H1 (cell line): ENCODE measurements at regions not wholly inside any gene's neighbourhood (a gene's known extent, or its start where the extent isn't known, plus 50 kb on each side); places are given as distances from the start of the nearest gene placed in this dataset.

Experiments used
- CTCF ChIA-PET: fragments of 300-600 bp; sonication (Branson Sonifier 250); formaldehyde crosslinking; loops from one replicate; lab custom pipeline; 2021; ENCODE audit not compliant: partially characterized antibody; lab: Charles Lee
- POLR2A ChIA-PET: fragments of 300-600 bp; sonication (Branson Sonifier 250); formaldehyde crosslinking; loops from one replicate; lab custom pipeline; 2021; ENCODE audit warnings: inconsistent platforms; ENCODE audit not compliant: partially characterized antibody; lab: Charles Lee
- DNase-seq, 2 experiments: peaks; one replicate each; pipeline versions ENCODE4 v3.0.0 to v3.0.0-alpha.2; 2010 to 2022; ENCODE audit warnings: low spot score in 2 of 2, low read depth in 1 of 2, mixed read lengths in 1 of 2
- FAIRE-seq: peaks from 2 replicates; lab custom pipeline; 2011; peaks lifted over from hg19 to GRCh38; lab: Jason Lieb, UNC
- H2AFZ ChIP-seq: 2 replicates; pipeline ENCODE4 v1.8.1; 2012; ENCODE audit warnings: low read length, inconsistent platforms
- H2AK5ac ChIP-seq: 2 replicates; pipeline ENCODE4 v1.6.1; 2013; ENCODE audit warnings: low read depth, low read length
- H2BK120ac ChIP-seq: replicated peaks from 2 replicates; pipeline ENCODE3; 2013; ENCODE audit warnings: low read depth, low read length, inconsistent platforms
- H2BK12ac ChIP-seq: 2 replicates; pipeline ENCODE4 v1.6.1; 2013; ENCODE audit warnings: low read depth, low read length
- H2BK15ac ChIP-seq: 2 replicates; pipeline ENCODE4 v1.6.1; 2013; ENCODE audit warnings: low read length
- H2BK20ac ChIP-seq: 2 replicates; pipeline ENCODE4 v1.6.1; 2013; ENCODE audit warnings: low read length
- H2BK5ac ChIP-seq: 2 replicates; pipeline ENCODE4 v1.6.1; 2013; ENCODE audit warnings: low read depth, low read length
- H3K14ac ChIP-seq: 2 replicates; pipeline ENCODE4 v1.6.1; 2013; ENCODE audit warnings: inconsistent platforms; ENCODE audit not compliant: insufficient read length
- H3K18ac ChIP-seq: 2 replicates; pipeline ENCODE4 v1.6.1; 2013; ENCODE audit warnings: low read length; ENCODE audit errors: extremely low read depth
- H3K23ac ChIP-seq: 2 replicates; pipeline ENCODE4 v1.6.1; 2013; ENCODE audit warnings: inconsistent platforms; ENCODE audit not compliant: insufficient read length
- H3K23me2 ChIP-seq: 2 replicates; pipeline ENCODE4 v1.6.1; 2013; ENCODE audit warnings: low read depth, low read length
- H3K27ac ChIP-seq: 2 replicates; pipeline ENCODE4 v1.6.1; 2011; ENCODE audit warnings: low read depth, low read length, inconsistent platforms
- H3K27me3 ChIP-seq, 4 experiments: replicated peaks in 1 of 4; 1 replicate in 1 of 4; 2 replicates in 3 of 4; pipeline versions ENCODE4 v1.6.1 to v1.8.1; 2011 to 2013; ENCODE audit warnings: low read length in 3 of 4, mild to moderate bottlenecking in 3 of 4, inconsistent platforms in 2 of 4, mixed read lengths in 2 of 4, moderate library complexity in 1 of 4; ENCODE audit not compliant: control insufficient read depth in 3 of 4, insufficient read depth in 3 of 4; ENCODE audit errors: extremely low read depth in 1 of 4
- H3K36me3 ChIP-seq, 4 experiments: 2 replicates each; pipeline versions ENCODE4 v1.6.1 to v1.8.1; 2011 to 2013; ENCODE audit warnings: mild to moderate bottlenecking in 4 of 4, low read length in 3 of 4, moderate library complexity in 2 of 4, control low read depth in 1 of 4, inconsistent platforms in 1 of 4; ENCODE audit not compliant: insufficient read depth in 4 of 4, control insufficient read depth in 2 of 4
- H3K4ac ChIP-seq: replicated peaks from 2 replicates; pipeline ENCODE3; 2013; ENCODE audit warnings: low read length, low read depth, mixed read lengths, inconsistent platforms; ENCODE audit not compliant: insufficient read length
- H3K4me1 ChIP-seq, 4 experiments: replicated peaks in 1 of 4; 1 replicate in 1 of 4; 2 replicates in 3 of 4; pipeline versions ENCODE4 v1.6.1 to v1.8.1; 2011 to 2013; ENCODE audit warnings: low read length in 3 of 4, inconsistent platforms in 2 of 4, mixed read lengths in 1 of 4; ENCODE audit not compliant: insufficient read depth in 4 of 4, control insufficient read depth in 3 of 4
- H3K4me2 ChIP-seq, 2 experiments: 2 replicates each; pipeline versions ENCODE4 v1.6.1 to v1.8.1; 2011 to 2013; ENCODE audit warnings: low read depth in 2 of 2, low read length in 2 of 2, control low read depth in 1 of 2, inconsistent platforms in 1 of 2, mild to moderate bottlenecking in 1 of 2; ENCODE audit not compliant: insufficient read depth in 1 of 2
- H3K4me3 ChIP-seq, 4 experiments: fragments of 200-600, 300-600 bp in 1 of 4; sonication (generic), shearing (Covaris generic), sonication (Bioruptor Twin) in 1 of 4; 2 replicates each; pipeline versions ENCODE4 v1.5.1 to v1.8.1; 2011 to 2016; ENCODE audit warnings: low read length in 4 of 4, low read depth in 3 of 4, control low read depth in 2 of 4, inconsistent platforms in 2 of 4, mild to moderate bottlenecking in 2 of 4, mixed read lengths in 1 of 4, moderate library complexity in 1 of 4; ENCODE audit not compliant: insufficient read depth in 2 of 4; ENCODE audit errors: extremely low read depth in 1 of 4
- H3K56ac ChIP-seq: replicated peaks from 2 replicates; pipeline ENCODE3; 2013; ENCODE audit warnings: low read depth, mild to moderate bottlenecking, mixed read lengths, low read length, inconsistent platforms; ENCODE audit not compliant: insufficient read length
- H3K79me1 ChIP-seq: 2 replicates; pipeline ENCODE4 v1.6.1; 2013; ENCODE audit warnings: low read depth, low read length, control low read depth
- H3K79me2 ChIP-seq, 2 experiments: 2 replicates each; pipeline versions ENCODE4 v1.6.1 to v1.8.1; 2012 to 2013; ENCODE audit warnings: low read length in 2 of 2, mild to moderate bottlenecking in 2 of 2, inconsistent platforms in 1 of 2; ENCODE audit not compliant: insufficient read depth in 2 of 2, control insufficient read depth in 1 of 2
- H3K9ac ChIP-seq, 4 experiments: replicated peaks in 1 of 4; 1 replicate in 1 of 4; 2 replicates in 3 of 4; pipeline versions ENCODE4 v1.6.1 to v1.8.1; 2011 to 2013; ENCODE audit warnings: low read depth in 3 of 4, low read length in 3 of 4, control low read depth in 2 of 4, mild to moderate bottlenecking in 2 of 4, moderate library complexity in 2 of 4, inconsistent platforms in 1 of 4; ENCODE audit errors: extremely low read depth in 1 of 4
- H3K9me3 ChIP-seq, 2 experiments: 2 replicates each; pipeline versions ENCODE4 v1.6.1 to v1.8.1; 2012 to 2013; ENCODE audit warnings: mild to moderate bottlenecking in 2 of 2, moderate library complexity in 2 of 2, control low read depth in 1 of 2, inconsistent platforms in 1 of 2, low read depth in 1 of 2, low read length in 1 of 2, mixed read lengths in 1 of 2; ENCODE audit not compliant: insufficient read depth in 2 of 2
- H4K20me1 ChIP-seq, 2 experiments: replicated peaks in 1 of 2; 2 replicates each; pipeline versions ENCODE3 to v1.8.1; 2011 to 2013; ENCODE audit warnings: inconsistent platforms in 2 of 2, low read length in 2 of 2, mild to moderate bottlenecking in 1 of 2; ENCODE audit not compliant: insufficient read depth in 2 of 2, control insufficient read depth in 1 of 2
- H4K5ac ChIP-seq: 2 replicates; pipeline ENCODE4 v1.6.1; 2013; ENCODE audit warnings: low read length, low read depth, mixed read lengths, inconsistent platforms; ENCODE audit not compliant: insufficient read length
- H4K8ac ChIP-seq: 2 replicates; pipeline ENCODE4 v1.8.0; 2013; ENCODE audit warnings: mild to moderate bottlenecking, moderate library complexity, low read length, inconsistent platforms; ENCODE audit not compliant: insufficient read depth; ENCODE audit errors: extremely low read depth
- H4K91ac ChIP-seq: replicated peaks from 2 replicates; pipeline ENCODE3; 2013; ENCODE audit warnings: low read length, mixed read lengths, inconsistent platforms; ENCODE audit not compliant: insufficient read length
- ASH2L ChIP-seq: fragments of 200-600, 300-600 bp; sonication (generic); IDR thresholded peaks from one replicate; pipeline ENCODE4 v1.7.1; 2017; ENCODE audit warnings: low read length
- BACH1 ChIP-seq: IDR thresholded peaks from 2 replicates; pipeline ENCODE4 v1.6.1; 2012; ENCODE audit warnings: low read length, improper control_type of control experiment
- BCL11A ChIP-seq, 2 experiments: IDR thresholded peaks; one replicate each; pipeline ENCODE4 v1.6.1; 2011; ENCODE audit warnings: low read depth in 2 of 2, low read length in 2 of 2, mild to moderate bottlenecking in 2 of 2
- KDM1A ChIP-seq: fragments of 200-600, 300-600 bp; sonication (generic); IDR thresholded peaks from 2 replicates; pipeline ENCODE4 v1.7.1; 2016; ENCODE audit warnings: mild to moderate bottlenecking, low read length, borderline replicate concordance
- POLR2A ChIP-seq, 2 experiments: IDR thresholded peaks; 1 replicate in 1 of 2; 2 replicates in 1 of 2; pipeline ENCODE4 v1.6.1; 2011; ENCODE audit warnings: low read depth in 2 of 2, low read length in 2 of 2, mild to moderate bottlenecking in 2 of 2; ENCODE audit errors: control extremely low read depth in 1 of 2
- RNF2 ChIP-seq: fragments of 200-900, 300-1000 bp; sonication (generic); IDR thresholded peaks from 2 replicates; pipeline ENCODE4 v1.7.1; 2016; ENCODE audit warnings: borderline replicate concordance, low read depth, mild to moderate bottlenecking, antibody characterized with exemption, low read length; ENCODE audit not compliant: poor library complexity, severe bottlenecking; ENCODE audit errors: missing control alignments
- RXRA ChIP-seq: IDR thresholded peaks from 2 replicates; pipeline ENCODE4 v1.6.1; 2011; ENCODE audit warnings: low read depth, mild to moderate bottlenecking, low read length, moderate library complexity; ENCODE audit not compliant: insufficient read depth
- SIRT6 ChIP-seq: IDR thresholded peaks from one replicate; pipeline ENCODE4 v1.7.1; 2012; ENCODE audit warnings: low read length, inconsistent platforms
- SP2 ChIP-seq: IDR thresholded peaks from 2 replicates; pipeline ENCODE4 v1.6.1; 2012; ENCODE audit warnings: mild to moderate bottlenecking, low read length, inconsistent platforms
- SUZ12 ChIP-seq: fragments of 200-600 bp; sonication (generic); IDR thresholded peaks from 2 replicates; pipeline ENCODE4 v1.6.1; 2012; ENCODE audit warnings: mild to moderate bottlenecking, inconsistent platforms, low read length, moderate library complexity, mixed read lengths
- USF2 ChIP-seq: IDR thresholded peaks from 2 replicates; pipeline ENCODE4 v1.6.1; 2011; ENCODE audit warnings: low read length, improper control_type of control experiment
- YY1 ChIP-seq: IDR thresholded peaks from 2 replicates; pipeline ENCODE4 v1.6.1; 2011; ENCODE audit warnings: low read depth, mild to moderate bottlenecking, low read length
- WGBS, 2 experiments: shearing (Covaris generic) in 1 of 2; methylation state at CpG; one replicate each; pipeline versions ENCODE4 v1.1.6 to v1.1.7; 2013 to 2015; ENCODE audit warnings: low lambda C conversion rate in 2 of 2, mixed read lengths in 2 of 2, inconsistent platforms in 1 of 2, low coverage in 1 of 2, missing lambda C conversion rate in 1 of 2; ENCODE audit not compliant: insufficient replicate concordance in 2 of 2, insufficient coverage in 1 of 2, insufficient read length in 1 of 2; ENCODE audit errors: extremely low coverage in 1 of 2, missing lambda C conversion rate in 1 of 2; 5-methylcytosine and 5-hydroxymethylcytosine counted together

DNA sequence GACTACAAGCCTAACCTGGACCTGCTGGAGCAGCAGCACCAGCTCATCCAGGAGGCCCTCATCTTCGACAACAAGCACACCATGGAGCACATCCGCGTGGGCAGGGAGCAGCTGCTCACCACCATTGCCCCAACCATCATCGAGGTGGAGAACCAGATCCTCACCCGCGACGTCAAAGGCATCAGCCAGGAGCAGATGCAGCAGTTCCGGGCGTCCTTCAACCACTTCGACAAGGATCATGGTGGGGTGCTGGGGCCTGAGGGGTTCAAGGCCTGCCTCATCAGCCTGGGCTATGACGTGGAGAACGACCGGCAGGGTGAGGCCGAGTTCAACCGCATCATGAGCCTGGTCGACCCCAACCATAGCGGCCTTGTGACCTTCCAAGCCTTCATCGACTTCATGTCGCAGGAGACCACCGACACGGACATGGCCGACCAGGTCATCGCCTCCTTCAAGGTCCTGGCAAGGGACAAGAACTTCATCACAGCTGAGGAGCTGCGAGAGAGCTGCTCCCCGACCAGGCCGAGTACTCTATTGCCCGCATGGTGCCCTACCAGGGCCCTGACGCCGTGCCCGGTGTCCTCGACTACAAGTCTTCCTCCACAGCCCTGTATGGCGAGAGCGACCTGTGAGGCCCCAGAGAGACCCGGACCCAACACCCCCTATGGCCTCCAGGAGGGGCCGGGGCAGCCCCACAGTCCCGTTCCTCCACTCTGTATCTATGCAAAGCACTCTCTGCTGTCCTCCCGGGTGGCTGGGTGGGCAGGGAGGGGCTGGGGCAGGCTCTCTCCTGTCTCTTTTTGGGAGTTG, 486.2 kb downstream of the TRAM1L1 start:
- Histone ChIP-seq H3K4ac (no peak overlapping the region), H4K5ac (no peak overlapping the region), H3K9ac (no peak overlapping the region), H2BK5ac (no peak overlapping the region), H2BK15ac (no peak overlapping the region), H2BK12ac (no peak overlapping the region), H3K23me2 (no peaks in the 10 kb centered on the region), H3K18ac (no peak overlapping the region), H3K79me2 (no peaks in the 10 kb centered on the region), H3K79me1 (no peaks in the 10 kb centered on the region), H3K4me1 (no peaks in the 10 kb centered on the region), H4K8ac (no peak overlapping the region), H3K9me3 (peaks cover 7 to 16% of the 10 kb centered on the region in 2 experiments; a peak in 1 of 4 replicates), H3K27ac (no peak overlapping the region), H3K27me3 (no peaks in the 10 kb centered on the region), H3K56ac (no peak overlapping the region), H4K91ac (no peak overlapping the region), H4K20me1 (no peaks in the 10 kb centered on the region), H2BK120ac (no peak overlapping the region), H3K23ac (no peak overlapping the region), H3K4me2 (no peak overlapping the region), H2BK20ac (no peak overlapping the region), H3K4me3 (no peak overlapping the region), H2AFZ (no peak overlapping the region), H2AK5ac (no peak overlapping the region), H3K14ac (no peak overlapping the region), H3K36me3 (no peaks in the 10 kb centered on the region)
- POLR2A ChIA-PET, result no interaction called here
- FAIRE-seq (no peak), DNase-seq (no peak)
- 96% methylated on average over 22 of the region's 37 CpGs; no CpG with 5 or more reads in 1 of the 2 experiments for WGBS, 2 experiments
- CTCF ChIA-PET, result interaction anchor here (0.9 to 1.0 kb wide), 2 partner anchors 8 to 19 kb away, joined by 3 read pairs; no protein-coding TSS in a partner anchor
- TF ChIP-seq POLR2A (IDR thresholded peaks at IDR 0.05; ENCODE audit: control extremely low read depth in 1 of 2, low read depth in 2 of 2, low read length in 2 of 2), result no peak
- no peak for TF ChIP-seq RXRA
- no peak for TF ChIP-seq RNF2
- TF ChIP-seq KDM1A, result no peak
- TF ChIP-seq SIRT6, result no peak
- TF ChIP-seq SP2, result no peak
- no peak for TF ChIP-seq ASH2L
- TF ChIP-seq USF2, result no peak
- TF ChIP-seq BACH1, result no peak
- TF ChIP-seq SUZ12, result no peak
- no peak for TF ChIP-seq YY1
- no peak for TF ChIP-seq BCL11A (IDR thresholded peaks at IDR 0.05; ENCODE audit: low read depth in 2 of 2, low read length in 2 of 2)
